OCI-LY1 (cell line): ENCODE measurements at regions not wholly inside any gene's neighbourhood (a gene's known extent, or its start where the extent isn't known, plus 50 kb on each side); places are given as distances from the start of the nearest gene placed in this dataset.

ENCODE experiments used
- H2AFZ ChIP-seq: fragments of 200-600 bp; sonication (generic), shearing (Covaris generic); 2 replicates; pipeline ENCODE4 v1.6.0; 2014; ENCODE audit warnings: antibody characterized with exemption, mild to moderate bottlenecking, low read length
- H3F3A ChIP-seq: fragments of 200-600 bp; sonication (generic), shearing (Covaris generic); 2 replicates; pipeline ENCODE4 v1.6.0; 2014; ENCODE audit warnings: mild to moderate bottlenecking, antibody characterized with exemption, low read length, moderate library complexity; ENCODE audit not compliant: insufficient read depth
- H3K27ac ChIP-seq: fragments of 200-600 bp; sonication (generic); 2 replicates; pipeline ENCODE4 v1.5.1; 2014; ENCODE audit warnings: low read length, mixed run types, mild to moderate bottlenecking, low read depth; ENCODE audit not compliant: poor library complexity, severe bottlenecking
- H3K27me3 ChIP-seq: fragments of 200-600 bp; sonication (generic); 2 replicates; pipeline ENCODE4 v1.6.0; 2014; ENCODE audit warnings: antibody characterized with exemption, mild to moderate bottlenecking, low read length, moderate library complexity; ENCODE audit not compliant: insufficient read depth
- H3K36me3 ChIP-seq: fragments of 200-600 bp; sonication (generic); 2 replicates; pipeline ENCODE4 v1.6.1; 2014; ENCODE audit warnings: mild to moderate bottlenecking, antibody characterized with exemption, low read length, moderate library complexity, mixed read lengths; ENCODE audit not compliant: insufficient read depth
- H3K4me1 ChIP-seq: fragments of 200-600 bp; sonication (generic); 2 replicates; pipeline ENCODE4 v1.5.1; 2014; ENCODE audit warnings: mild to moderate bottlenecking, low read length, moderate library complexity; ENCODE audit not compliant: insufficient read depth, severe bottlenecking
- H3K4me2 ChIP-seq: fragments of 200-600 bp; sonication (generic), shearing (Covaris generic); 2 replicates; pipeline ENCODE4 v1.6.1; 2014; ENCODE audit warnings: low read length
- H3K4me3 ChIP-seq: fragments of 200-600 bp; sonication (generic); 2 replicates; pipeline ENCODE4 v1.5.1; 2014; ENCODE audit warnings: low read length, low read depth, mild to moderate bottlenecking, mixed read lengths; ENCODE audit not compliant: poor library complexity, severe bottlenecking
- H3K79me2 ChIP-seq: fragments of 200-600 bp; shearing (Covaris generic); 2 replicates; pipeline ENCODE4 v1.6.1; 2016; ENCODE audit warnings: mixed run types, low read length, mixed read lengths; ENCODE audit not compliant: insufficient read depth
- H3K9ac ChIP-seq: fragments of 200-600 bp; sonication (generic), shearing (Covaris generic); 2 replicates; pipeline ENCODE4 v1.6.1; 2014; ENCODE audit warnings: mild to moderate bottlenecking, low read length, mixed read lengths
- H3K9me2 ChIP-seq: fragments of 200-600 bp; sonication (generic), shearing (Covaris generic); 2 replicates; pipeline ENCODE4 v1.6.1; 2014; ENCODE audit warnings: low read depth, mild to moderate bottlenecking, low read length, mixed read lengths
- H3K9me3 ChIP-seq: fragments of 200-600 bp; shearing (Covaris generic); 2 replicates; pipeline ENCODE4 v1.6.1; 2014; ENCODE audit warnings: low read length, mixed read lengths
- H4K20me1 ChIP-seq: fragments of 200-600 bp; sonication (generic), shearing (Covaris generic); 2 replicates; pipeline ENCODE4 v1.6.0; 2016; ENCODE audit warnings: mild to moderate bottlenecking, low read length; ENCODE audit not compliant: insufficient read depth
- EZH2 ChIP-seq: fragments of 200-600 bp; sonication (generic), shearing (Covaris generic); IDR thresholded peaks from 2 replicates; pipeline ENCODE4 v1.8.0; 2017; ENCODE audit warnings: borderline replicate concordance, mixed run types, mild to moderate bottlenecking, antibody characterized with exemption, low read length, moderate library complexity, mixed read lengths
- TF ChIP-seq, protein P1 (sequence below): fragments of 200-600 bp; sonication (generic), shearing (Covaris generic); IDR thresholded peaks from 2 replicates; pipeline ENCODE4 v1.5.1; 2017; ENCODE audit warnings: mild to moderate bottlenecking, antibody characterized with exemption, low read length, moderate library complexity, mixed read lengths

DNA sequence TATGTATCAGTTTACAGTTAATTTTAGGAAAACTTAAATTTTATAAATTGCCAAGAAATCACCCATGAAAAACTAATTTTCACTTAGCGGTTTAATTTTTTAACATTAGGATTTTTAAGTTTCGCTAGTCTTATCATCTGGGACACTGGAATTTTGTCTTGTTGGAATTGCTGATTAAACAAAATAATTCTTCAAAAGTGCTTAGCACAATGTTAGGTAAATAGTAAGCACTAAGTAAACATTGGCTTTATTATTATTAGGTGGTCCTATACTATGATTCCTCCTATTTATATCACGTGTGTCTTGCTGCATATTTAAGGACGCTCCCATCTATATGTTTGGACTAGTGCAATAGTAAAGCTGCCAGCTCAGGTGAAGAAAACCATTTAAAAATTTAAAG, 54.6 kb upstream of the MAP4K3 start:
- peak overlapping the region; percentile 70 for H3K27ac ChIP-seq

DNA sequence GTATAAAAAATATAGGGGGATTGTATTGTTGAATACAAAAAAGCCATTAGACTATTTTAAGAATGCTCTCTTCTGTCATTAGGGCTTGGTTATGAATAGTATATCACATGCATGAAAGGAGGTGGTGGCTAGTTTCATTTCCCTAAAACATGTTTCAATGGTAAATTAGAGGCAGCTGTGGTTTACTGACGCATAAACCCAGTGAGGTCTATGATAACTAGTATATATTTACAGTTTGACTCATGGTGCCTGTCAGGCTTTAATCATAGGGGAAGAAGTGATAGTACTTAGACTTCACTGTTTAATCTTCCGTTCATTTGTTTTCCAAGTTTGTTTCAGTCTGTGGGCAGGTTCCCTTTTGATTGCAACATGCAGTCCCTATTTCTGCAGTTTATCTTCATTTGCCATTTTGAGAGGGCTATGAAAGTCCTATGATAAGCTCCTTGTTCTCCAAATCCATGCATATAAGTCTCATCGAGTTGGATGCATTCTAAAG, 55.1 kb upstream of the MAP4K3 start:
- H3K9ac ChIP-seq: 0 out of 2 replicates have a peak overlapping the region, but pooled peaks have one; percentile 16
- H3K36me3 ChIP-seq: no peaks in the 10 kb centered on the region
- no peaks in the 10 kb centered on the region for H3K9me3 ChIP-seq
- H3K4me3 ChIP-seq: peak overlapping the region; percentile 8
- H3K79me2 ChIP-seq: no peaks in the 10 kb centered on the region
- peak overlapping the region; percentile 70 for H3K27ac ChIP-seq
- H3F3A ChIP-seq: no peaks in the 10 kb centered on the region; the same call in 1 of the 2 replicates
- no peaks in the 10 kb centered on the region for H3K9me2 ChIP-seq
- H3K4me1 ChIP-seq: peaks cover 29% of the 10 kb centered on the region
- TF ChIP-seq, protein P1, sequence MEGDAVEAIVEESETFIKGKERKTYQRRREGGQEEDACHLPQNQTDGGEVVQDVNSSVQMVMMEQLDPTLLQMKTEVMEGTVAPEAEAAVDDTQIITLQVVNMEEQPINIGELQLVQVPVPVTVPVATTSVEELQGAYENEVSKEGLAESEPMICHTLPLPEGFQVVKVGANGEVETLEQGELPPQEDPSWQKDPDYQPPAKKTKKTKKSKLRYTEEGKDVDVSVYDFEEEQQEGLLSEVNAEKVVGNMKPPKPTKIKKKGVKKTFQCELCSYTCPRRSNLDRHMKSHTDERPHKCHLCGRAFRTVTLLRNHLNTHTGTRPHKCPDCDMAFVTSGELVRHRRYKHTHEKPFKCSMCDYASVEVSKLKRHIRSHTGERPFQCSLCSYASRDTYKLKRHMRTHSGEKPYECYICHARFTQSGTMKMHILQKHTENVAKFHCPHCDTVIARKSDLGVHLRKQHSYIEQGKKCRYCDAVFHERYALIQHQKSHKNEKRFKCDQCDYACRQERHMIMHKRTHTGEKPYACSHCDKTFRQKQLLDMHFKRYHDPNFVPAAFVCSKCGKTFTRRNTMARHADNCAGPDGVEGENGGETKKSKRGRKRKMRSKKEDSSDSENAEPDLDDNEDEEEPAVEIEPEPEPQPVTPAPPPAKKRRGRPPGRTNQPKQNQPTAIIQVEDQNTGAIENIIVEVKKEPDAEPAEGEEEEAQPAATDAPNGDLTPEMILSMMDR: no peak
- TF ChIP-seq EZH2: no peak
- no peak overlapping the region for H2AFZ ChIP-seq
- H3K4me2 ChIP-seq: peak overlapping the region; percentile 52
- H4K20me1 ChIP-seq: no peaks in the 10 kb centered on the region
- no peaks in the 10 kb centered on the region for H3K27me3 ChIP-seq

More for the DNA sequence above, 54.6 kb upstream of the MAP4K3 start:
- H2AFZ ChIP-seq: no peak overlapping the region
- no peaks in the 10 kb centered on the region for H3K9me3 ChIP-seq
- H3K4me1 ChIP-seq: peaks cover 29% of the 10 kb centered on the region
- no peaks in the 10 kb centered on the region for H3K9me2 ChIP-seq
- TF ChIP-seq, protein P1: no peak
- no peak for TF ChIP-seq EZH2
- H3K4me3 ChIP-seq: peak overlapping the region; percentile 8
- no peaks in the 10 kb centered on the region; the same call in 1 of the 2 replicates for H3F3A ChIP-seq
- peak overlapping the region; percentile 52; the same call in 1 of the 2 replicates for H3K4me2 ChIP-seq
- H4K20me1 ChIP-seq: no peaks in the 10 kb centered on the region
- H3K36me3 ChIP-seq: no peaks in the 10 kb centered on the region
- no peak overlapping the region for H3K9ac ChIP-seq
- no peaks in the 10 kb centered on the region for H3K27me3 ChIP-seq
- no peaks in the 10 kb centered on the region for H3K79me2 ChIP-seq

DNA sequence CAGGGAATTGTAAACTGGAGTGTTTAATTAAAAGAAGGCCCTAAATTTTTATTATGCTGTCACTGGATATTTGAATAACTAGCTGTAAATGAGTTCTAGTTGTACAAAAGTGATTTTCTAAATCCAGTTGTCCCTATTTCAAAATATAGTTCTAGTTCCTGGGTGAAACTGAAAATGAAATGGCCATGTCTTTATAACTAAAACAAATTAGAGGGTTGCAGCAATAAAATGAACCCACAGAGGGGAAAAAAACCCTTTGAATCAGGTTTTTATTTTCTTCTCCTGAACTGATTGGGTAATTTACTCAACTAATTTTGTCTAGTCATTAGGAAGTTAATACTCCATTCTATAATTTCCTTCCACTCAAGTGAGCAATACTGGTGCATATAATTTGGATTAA, 55.6 kb upstream of the MAP4K3 start:
- Histone ChIP-seq H3K27ac (peak overlapping the region; percentile 70), H3F3A (no peaks in the 10 kb centered on the region; the same call in 1 of the 2 replicates), H3K27me3 (no peaks in the 10 kb centered on the region), H3K4me3 (no peak overlapping the region), H3K4me1 (peaks cover 29% of the 10 kb centered on the region), H3K79me2 (no peaks in the 10 kb centered on the region), H3K9ac (0 out of 2 replicates have a peak overlapping the region, but pooled peaks have one; percentile 16), H2AFZ (no peak overlapping the region), H3K36me3 (no peaks in the 10 kb centered on the region), H4K20me1 (no peaks in the 10 kb centered on the region), H3K9me3 (no peaks in the 10 kb centered on the region), H3K4me2 (peak overlapping the region; percentile 52), H3K9me2 (no peaks in the 10 kb centered on the region)
- no peak for TF ChIP-seq EZH2
- TF ChIP-seq, protein P1: no peak
